HG03095 (cell line): ENCODE measurements at regions not wholly inside any gene's neighbourhood (a gene's known extent, or its start where the extent isn't known, plus 50 kb on each side); places are given as distances from the start of the nearest gene placed in this dataset.
"Not testable (repeated sequence)": the region's sequence is repeated elsewhere in the genome, so short reads cannot be mapped to it uniquely, and the experiment has no call there.

ENCODE experiments used
- ATAC-seq: cut with Tn5 transposase; IDR thresholded peaks from one replicate; pipeline ENCODE4 v1.9.1; 2021; ENCODE audit warnings: moderate library complexity; ENCODE audit not compliant: unreplicated experiment

- ATAC-seq, result not testable (repeated sequence)
These were observed 1424.2 kb upstream of the PCDH10 start for GRCh38 chr4:131724847-131725246.

GRCh38 chr4:131725521-131725920 is 1423.6 kb upstream of the PCDH10 start:
- not testable (repeated sequence) for ATAC-seq

DNA sequence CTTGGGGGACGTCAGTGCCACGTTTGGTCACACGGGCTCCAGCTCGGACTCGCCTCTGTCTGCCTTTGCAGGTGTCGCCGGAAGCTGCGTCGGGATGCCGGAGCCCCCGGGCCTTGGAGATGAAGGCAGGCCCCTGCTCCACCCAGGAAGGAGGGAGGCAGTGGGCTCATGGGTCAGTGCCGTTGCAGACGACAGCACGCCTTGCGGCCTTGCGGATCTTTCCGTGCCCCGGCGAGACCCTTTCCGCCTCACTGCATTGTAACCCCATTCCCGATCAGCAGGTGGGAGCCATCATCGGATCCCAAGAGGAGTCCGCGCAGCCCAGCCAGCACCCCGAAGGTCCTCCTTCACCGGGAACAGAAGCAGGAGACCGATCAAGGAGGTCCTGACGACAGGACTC is 1422.2 kb upstream of the PCDH10 start:
- not testable (repeated sequence) for ATAC-seq

GRCh38 chr4:131727418-131727817 is 1421.7 kb upstream of the PCDH10 start:
- ATAC-seq, result not testable (repeated sequence)

DNA sequence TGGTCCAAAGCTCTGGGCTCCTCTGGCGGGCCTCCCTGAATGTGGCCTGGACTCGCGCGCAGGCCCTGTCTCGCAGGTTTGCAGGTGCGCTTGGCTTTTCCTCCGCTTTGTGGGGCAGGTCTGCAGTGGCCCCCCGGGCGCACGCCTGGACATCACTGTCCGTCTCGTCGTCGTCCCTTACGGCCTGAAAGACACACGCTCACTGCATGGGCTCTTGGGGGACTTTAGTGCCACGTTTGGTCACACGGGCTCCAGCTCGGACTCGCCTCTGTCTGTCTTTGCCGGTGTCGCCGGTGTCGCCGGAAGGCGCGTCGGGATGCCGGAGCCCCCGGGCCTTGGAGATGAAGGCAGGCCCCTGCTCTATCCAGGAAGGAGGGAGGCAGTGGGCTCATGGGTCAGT is 1419.9 kb upstream of the PCDH10 start:
- ATAC-seq, result not testable (repeated sequence)

GRCh38 chr4:131729716-131730398 is 1419.2 kb upstream of the PCDH10 start:
- ATAC-seq, result not testable (repeated sequence)

- ATAC-seq, result not testable (repeated sequence)
These were observed 1418.5 kb upstream of the PCDH10 start for GRCh38 chr4:131730574-131730973.

GRCh38 chr4:131732034-131732630 is 1417.0 kb upstream of the PCDH10 start:
- not testable (repeated sequence) for ATAC-seq

DNA sequence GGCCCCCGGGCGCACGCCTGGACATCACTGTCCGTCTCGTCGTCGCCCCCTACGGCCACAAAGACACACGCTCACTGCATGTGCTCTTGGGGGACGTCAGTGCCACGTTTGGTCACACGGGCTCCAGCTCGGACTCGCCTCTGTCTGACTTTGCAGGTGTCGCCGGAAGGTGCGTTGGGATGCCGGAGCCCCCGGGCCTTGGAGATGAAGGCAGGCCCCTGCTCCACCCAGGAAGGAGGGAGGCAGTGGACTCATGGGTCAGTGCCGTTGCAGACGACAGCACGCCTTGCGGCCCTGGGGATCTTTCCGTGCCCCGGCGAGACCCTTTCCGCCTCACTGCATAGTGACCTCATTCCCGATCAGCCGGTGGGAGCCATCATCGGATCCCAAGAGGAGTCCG is 1414.8 kb upstream of the PCDH10 start:
- not testable (repeated sequence) for ATAC-seq

DNA sequence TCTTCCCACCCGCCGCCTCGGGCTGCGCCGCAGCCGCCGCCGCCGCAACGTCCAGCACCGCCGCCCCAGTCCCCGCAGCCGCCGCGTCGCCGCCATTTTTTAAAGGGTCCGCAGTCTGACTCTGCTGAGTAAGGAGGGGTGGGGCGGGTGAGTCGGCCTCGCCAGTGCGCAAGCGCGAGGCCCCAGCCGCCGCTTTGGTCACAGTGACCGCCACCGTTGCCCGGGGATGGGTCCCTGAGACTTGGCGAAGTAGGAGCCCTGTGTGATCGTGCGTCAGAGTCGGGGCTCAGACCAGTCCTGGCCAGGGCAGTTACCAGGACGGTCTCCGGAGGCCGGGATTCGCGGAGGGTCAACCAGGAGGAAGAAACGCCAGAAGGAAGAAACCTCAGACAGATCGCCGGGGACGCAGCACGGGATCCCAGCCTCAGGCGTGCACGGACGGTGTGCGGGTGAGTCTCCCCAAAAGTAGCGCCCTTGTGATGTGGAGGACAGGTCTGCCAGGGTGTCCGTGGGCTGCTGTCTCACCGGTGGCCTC is 1414.2 kb upstream of the PCDH10 start:
- not testable (repeated sequence) for ATAC-seq

- not testable (repeated sequence) for ATAC-seq
These were observed 1410.1 kb upstream of the PCDH10 start for GRCh38 chr4:131738991-131739390.

GRCh38 chr4:131741836-131742235 is 1407.3 kb upstream of the PCDH10 start:
- ATAC-seq, result not testable (repeated sequence)

DNA sequence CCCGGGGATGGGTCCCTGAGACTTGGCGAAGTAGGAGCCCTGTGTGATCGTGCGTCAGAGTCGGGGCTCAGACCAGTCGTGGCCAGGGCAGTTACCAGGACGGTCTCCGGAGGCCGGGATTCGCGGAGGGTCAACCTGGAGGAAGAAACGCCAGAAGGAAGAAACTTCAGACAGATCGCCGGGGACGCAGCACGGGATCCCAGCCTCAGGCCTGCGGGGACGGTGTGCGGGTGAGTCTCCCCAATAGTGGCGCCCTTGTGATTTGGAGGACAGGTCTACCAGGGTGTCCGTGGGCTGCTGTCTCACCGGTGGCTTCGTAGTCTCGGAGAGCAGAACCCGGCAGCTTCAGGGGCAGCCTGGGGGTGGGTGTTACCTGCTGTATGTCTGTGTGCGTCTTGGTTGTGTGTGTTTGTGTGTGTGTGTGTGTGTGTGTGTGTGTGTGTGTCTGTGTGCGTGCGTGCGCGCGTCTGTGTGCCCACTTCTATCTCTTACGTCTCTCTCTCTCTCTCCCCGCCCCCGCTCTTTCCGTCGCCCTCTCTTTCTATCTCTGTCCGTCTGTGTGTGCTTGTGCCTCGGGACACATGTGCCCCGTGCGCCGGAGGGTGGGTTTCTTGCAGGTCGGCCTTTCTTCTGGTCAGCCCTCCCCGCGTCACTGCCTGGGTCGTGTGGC is 1406.4 kb upstream of the PCDH10 start:
- ATAC-seq, result not testable (repeated sequence)

DNA sequence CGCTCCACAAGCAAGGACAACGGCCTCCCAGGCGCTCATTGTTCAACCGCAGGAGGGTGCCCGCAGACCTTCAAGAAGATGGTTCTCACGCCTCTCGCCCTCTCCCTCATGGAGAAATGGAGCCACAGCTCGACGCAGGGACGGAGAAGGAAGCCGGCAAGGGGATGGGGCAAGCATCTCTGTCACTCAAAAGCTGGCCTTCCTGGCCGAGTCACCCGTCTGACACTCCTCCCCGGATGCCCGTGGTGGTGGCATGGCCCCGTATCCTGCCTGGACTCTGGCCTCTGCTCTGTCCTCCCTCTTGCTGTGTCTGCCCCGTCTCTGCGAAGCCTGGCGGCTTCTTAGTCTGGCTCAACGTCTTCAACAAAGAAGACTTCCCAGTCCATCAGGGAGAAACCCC is 1405.7 kb upstream of the PCDH10 start:
- not testable (repeated sequence) for ATAC-seq

- ATAC-seq, result not testable (repeated sequence)
These were observed 1401.9 kb upstream of the PCDH10 start for GRCh38 chr4:131747203-131747602.

DNA sequence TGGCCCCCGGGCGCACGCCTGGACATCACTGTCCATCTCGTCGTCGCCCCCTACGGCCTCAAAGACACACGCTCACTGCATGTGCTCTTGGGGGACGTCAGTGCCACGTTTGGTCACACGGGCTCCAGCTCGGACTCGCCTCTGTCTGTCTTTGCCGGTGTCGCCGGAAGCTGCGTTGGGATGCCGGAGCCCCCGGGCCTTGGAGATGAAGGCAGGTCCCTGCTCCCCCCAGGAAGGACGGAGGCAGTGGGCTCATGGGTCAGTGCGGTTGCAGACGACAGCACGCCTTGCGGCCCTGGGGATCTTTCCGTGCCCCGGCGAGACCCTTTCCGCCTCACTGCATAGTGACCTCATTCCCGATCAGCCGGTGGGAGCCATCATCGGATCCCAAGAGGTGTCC is 1399.9 kb upstream of the PCDH10 start:
- not testable (repeated sequence) for ATAC-seq

GRCh38 chr4:131750006-131750405 is 1399.1 kb upstream of the PCDH10 start:
- ATAC-seq, result not testable (repeated sequence)

- ATAC-seq, result not testable (repeated sequence)
These were observed 1398.6 kb upstream of the PCDH10 start for GRCh38 chr4:131750469-131750868.

GRCh38 chr4:131762234-131762633 is 1386.9 kb upstream of the PCDH10 start:
- ATAC-seq, result not testable (repeated sequence)

- no peak for ATAC-seq
These were observed 1384.4 kb upstream of the PCDH10 start for GRCh38 chr4:131764730-131765129.

- ATAC-seq, result not testable (repeated sequence)
These were observed 1374.7 kb upstream of the PCDH10 start for GRCh38 chr4:131774382-131774781.

DNA sequence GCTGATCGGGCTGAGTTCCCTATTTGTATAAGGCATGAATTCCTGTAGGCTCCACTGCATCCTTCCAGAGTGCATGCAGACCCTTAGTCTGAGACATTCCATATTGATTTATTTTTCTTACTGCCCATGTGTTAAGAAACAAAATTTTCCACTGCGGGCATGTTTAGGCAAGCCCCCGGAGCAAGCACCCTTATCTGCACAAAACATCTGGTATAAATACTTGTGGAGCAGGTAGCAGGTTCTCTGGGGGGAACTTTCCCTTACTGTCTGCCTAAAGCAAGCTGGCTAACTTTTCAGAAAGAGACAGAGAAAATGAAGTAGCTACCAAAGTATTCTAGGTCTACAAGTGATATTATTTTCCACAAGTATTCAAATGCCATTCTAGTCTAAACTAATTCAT is 1338.5 kb upstream of the PCDH10 start:
- not testable (repeated sequence) for ATAC-seq
